MM.1S (cell line): ENCODE measurements at regions not wholly inside any gene's neighbourhood (a gene's known extent, or its start where the extent isn't known, plus 50 kb on each side); places are given as distances from the start of the nearest gene placed in this dataset.

ENCODE experiments used
- DNase-seq: peaks from one replicate; pipeline ENCODE4 v3.0.0-alpha.2; 2015
- H2AFZ ChIP-seq: fragments of 300-600 bp; sonication (generic); 2 replicates; pipeline ENCODE4 v1.6.0; 2016; ENCODE audit warnings: antibody characterized with exemption, low read length
- H3F3A ChIP-seq: fragments of 300-600 bp; sonication (generic); 2 replicates; pipeline ENCODE4 v1.6.1; 2016; ENCODE audit warnings: mild to moderate bottlenecking, antibody characterized with exemption, low read length, moderate library complexity, mixed read lengths; ENCODE audit not compliant: insufficient read depth
- H3K27ac ChIP-seq: fragments of 300-600 bp; sonication (generic); 2 replicates; pipeline ENCODE4 v1.5.1; 2016; ENCODE audit warnings: mild to moderate bottlenecking, low read length
- H3K27me3 ChIP-seq: fragments of 300-600 bp; sonication (generic); replicated peaks from 2 replicates; pipeline ENCODE4 v1.6.0; 2016; ENCODE audit warnings: low read length; ENCODE audit not compliant: insufficient read depth
- H3K36me3 ChIP-seq: fragments of 300-600 bp; sonication (generic); replicated peaks from 2 replicates; pipeline ENCODE4 v1.6.1; 2016; ENCODE audit warnings: mild to moderate bottlenecking, low read length, mixed read lengths; ENCODE audit not compliant: insufficient read depth
- H3K4me1 ChIP-seq: fragments of 300-600 bp; sonication (generic); 2 replicates; pipeline ENCODE4 v1.6.1; 2016; ENCODE audit warnings: low read length, mixed read lengths
- H3K4me2 ChIP-seq: fragments of 300-600 bp; sonication (generic); 2 replicates; pipeline ENCODE4 v1.6.0; 2016; ENCODE audit warnings: low read depth, low read length
- H3K4me3 ChIP-seq: fragments of 300-600 bp; sonication (generic); 2 replicates; pipeline ENCODE4 v1.5.1; 2016; ENCODE audit warnings: low read length, mixed read lengths
- H3K79me2 ChIP-seq: fragments of 300-600 bp; sonication (generic); 2 replicates; pipeline ENCODE4 v1.6.1; 2016; ENCODE audit warnings: mixed run types, low read length, mixed read lengths
- H3K9ac ChIP-seq: fragments of 300-600 bp; sonication (generic); 2 replicates; pipeline ENCODE4 v1.6.1; 2016; ENCODE audit warnings: low read length, mixed read lengths
- H3K9me2 ChIP-seq: fragments of 300-600 bp; sonication (generic); replicated peaks from 2 replicates; pipeline ENCODE4 v1.6.1; 2016; ENCODE audit warnings: mild to moderate bottlenecking, low read length, mixed read lengths; ENCODE audit not compliant: insufficient read depth
- H3K9me3 ChIP-seq: fragments of 300-600 bp; sonication (generic); replicated peaks from 2 replicates; pipeline ENCODE4 v1.6.1; 2016; ENCODE audit warnings: mild to moderate bottlenecking, low read length, mixed read lengths; ENCODE audit not compliant: insufficient read depth
- H4K20me1 ChIP-seq: fragments of 300-600 bp; sonication (generic); 2 replicates; pipeline ENCODE4 v1.6.1; 2016; ENCODE audit warnings: mild to moderate bottlenecking, low read length, moderate library complexity, mixed read lengths; ENCODE audit not compliant: insufficient read depth
- CTCF ChIP-seq: fragments of 300-600 bp; sonication (generic); IDR thresholded peaks from 2 replicates; pipeline ENCODE4 v1.5.1; 2016; ENCODE audit warnings: antibody characterized with exemption, low read length, mixed read lengths
- EZH2 ChIP-seq: fragments of 300-600 bp; sonication (generic); optimal IDR thresholded peaks from 2 replicates; pipeline ENCODE3; 2017; ENCODE audit warnings: low read depth, mild to moderate bottlenecking, antibody characterized with exemption, low read length, mixed read lengths
- EZH2phosphoT487 ChIP-seq: fragments of 300-600 bp; sonication (generic); IDR thresholded peaks from 2 replicates; pipeline ENCODE4 v1.6.1; 2018; ENCODE audit warnings: antibody characterized with exemption, low read length

GRCh38 chr2:175854129-175854528, 147.9 kb downstream of the LNPK start:
- H3K27ac ChIP-seq: no peak overlapping the region
- no peaks in the 10 kb centered on the region for H3K4me1 ChIP-seq
- H3K4me3 ChIP-seq: no peak overlapping the region
- H3K9ac ChIP-seq: no peak overlapping the region
- TF ChIP-seq EZH2 (no peak), CTCF (no peak)
- H3F3A ChIP-seq: no peaks in the 10 kb centered on the region
- no peaks in the 10 kb centered on the region for H3K79me2 ChIP-seq
- no peaks in the 10 kb centered on the region for H4K20me1 ChIP-seq
- H3K4me2 ChIP-seq: no peak overlapping the region
- H2AFZ ChIP-seq: no peak overlapping the region
- H3K27me3 ChIP-seq: no peaks in the 10 kb centered on the region
- H3K36me3 ChIP-seq: no peaks in the 10 kb centered on the region; the same call in 1 of the 2 replicates
- no peak for DNase-seq
- no peaks in the 10 kb centered on the region for H3K9me3 ChIP-seq
- H3K9me2 ChIP-seq: no peaks in the 10 kb centered on the region

- Histone ChIP-seq H3K27ac (no peak overlapping the region), H4K20me1 (no peaks in the 10 kb centered on the region), H3F3A (no peaks in the 10 kb centered on the region), H3K9ac (no peak overlapping the region), H3K4me2 (no peak overlapping the region), H3K79me2 (no peaks in the 10 kb centered on the region), H2AFZ (no peak overlapping the region), H3K27me3 (no peaks in the 10 kb centered on the region), H3K4me3 (no peak overlapping the region), H3K9me2 (no peaks in the 10 kb centered on the region), H3K36me3 (no peaks in the 10 kb centered on the region; the same call in 1 of the 2 replicates), H3K4me1 (no peaks in the 10 kb centered on the region), H3K9me3 (no peaks in the 10 kb centered on the region)
- TF ChIP-seq EZH2: no peak
- TF ChIP-seq EZH2phosphoT487: no peak
- TF ChIP-seq CTCF: no peak
- DNase-seq: no peak
Observed at GRCh38 chr2:175853616-175853890, 148.5 kb downstream of the LNPK start.

DNA sequence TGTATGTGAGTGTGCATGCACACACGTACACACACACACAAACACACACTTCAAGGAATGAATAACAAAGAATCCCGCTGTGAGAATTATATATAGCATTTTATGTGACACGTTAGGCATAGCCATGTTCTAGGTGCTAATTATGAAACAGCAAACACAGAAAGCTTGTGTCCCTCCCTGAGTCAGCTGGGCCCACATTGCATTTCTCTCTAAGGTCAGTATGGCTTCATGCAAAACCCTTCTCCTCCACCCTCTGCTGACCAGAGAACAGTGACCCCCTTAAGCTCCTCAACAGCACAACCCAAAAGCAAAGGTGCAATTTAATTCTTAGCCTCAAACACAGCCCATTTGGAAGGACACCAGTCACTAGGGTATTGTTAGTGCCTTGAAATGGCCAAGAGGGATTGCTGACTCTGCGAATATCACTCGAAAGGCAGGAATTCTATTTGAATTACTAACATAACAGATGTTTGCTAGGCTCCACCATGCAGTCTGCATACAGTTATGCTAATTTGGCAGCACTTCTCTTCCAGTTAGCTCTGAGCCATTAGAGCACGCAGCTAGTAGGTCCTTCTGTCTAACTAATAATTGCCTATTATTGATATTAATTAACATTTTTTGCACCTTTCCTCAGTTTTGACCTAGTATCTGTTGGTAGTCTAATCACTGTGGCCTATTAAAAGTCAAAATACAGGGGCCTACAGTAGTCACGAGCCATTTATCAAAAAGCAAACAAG, 149.0 kb downstream of the LNPK start:
- Histone ChIP-seq H3K9me2 (no peaks in the 10 kb centered on the region), H3K9me3 (no peaks in the 10 kb centered on the region), H3K36me3 (no peaks in the 10 kb centered on the region; the same call in 1 of the 2 replicates), H4K20me1 (no peaks in the 10 kb centered on the region), H3K79me2 (no peaks in the 10 kb centered on the region), H3K4me3 (no peak overlapping the region), H3K27me3 (no peaks in the 10 kb centered on the region), H3K4me1 (no peaks in the 10 kb centered on the region), H3K9ac (no peak overlapping the region), H3F3A (no peaks in the 10 kb centered on the region), H2AFZ (no peak overlapping the region), H3K27ac (no peak overlapping the region), H3K4me2 (no peak overlapping the region)
- DNase-seq: no peak
- TF ChIP-seq EZH2 (no peak), CTCF (no peak), EZH2phosphoT487 (no peak)
